ENCODE measurements at regions not wholly inside any gene's neighbourhood (a gene's known extent, or its start where the extent isn't known, plus 50 kb on each side); places are given as distances from the start of the nearest gene placed in this dataset.

DNA sequence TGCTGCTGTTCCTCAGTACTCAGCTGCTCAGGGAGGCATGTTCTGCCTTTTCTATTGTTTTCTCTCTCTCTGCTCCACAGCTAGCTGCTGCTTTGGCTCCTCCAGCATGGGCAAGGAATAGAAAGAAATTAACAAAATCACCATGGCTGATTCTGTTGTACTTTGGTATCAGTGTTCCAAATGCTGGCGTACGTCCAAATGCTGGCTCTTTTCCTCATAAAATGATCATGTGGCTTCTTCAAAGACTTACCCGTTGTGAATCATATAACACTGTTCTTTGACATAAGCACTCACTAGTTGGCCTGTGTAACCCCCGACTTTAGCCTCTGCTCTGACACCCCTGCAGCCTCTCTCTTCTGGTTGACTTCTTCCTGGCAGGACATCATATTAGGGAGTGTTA is 547.6 kb downstream of the CPS1 start:
- H3K4me3 Mint-ChIP-seq: no peak overlapping the region
- no peaks in the 10 kb centered on the region for H3K9me3 Mint-ChIP-seq
- CTCF ChIA-PET: no interaction called here
- no peak overlapping the region for H3K27ac Mint-ChIP-seq
- no peaks in the 10 kb centered on the region for H3K36me3 Mint-ChIP-seq (ENCODE audit: low read depth)
- H3K27me3 Mint-ChIP-seq (ENCODE audit: low read depth): no peaks in the 10 kb centered on the region
- H3K4me1 Mint-ChIP-seq (ENCODE audit: low read depth): no peaks in the 10 kb centered on the region
- no peak for DNase-seq
- intact Hi-C loops (cut with micrococcal nuclease): no loop called here

GRCh38 chr2:211113334-211114175 is 557.2 kb downstream of the CPS1 start:
- Mint-ChIP-seq H3K4me3 (no peak overlapping the region), H3K9me3 (no peaks in the 10 kb centered on the region), H3K36me3 (ENCODE audit: low read depth) (no peaks in the 10 kb centered on the region), H3K27ac (no peak overlapping the region), H3K27me3 (ENCODE audit: low read depth) (no peaks in the 10 kb centered on the region), H3K4me1 (ENCODE audit: low read depth) (no peaks in the 10 kb centered on the region)
- intact Hi-C loops (cut with micrococcal nuclease): no loop called here
- CTCF ChIA-PET: no interaction called here
- no peak for DNase-seq

- Mint-ChIP-seq H3K4me3 (no peak overlapping the region), H3K27ac (no peak overlapping the region), H3K4me1 (ENCODE audit: low read depth) (no peaks in the 10 kb centered on the region), H3K9me3 (no peaks in the 10 kb centered on the region), H3K36me3 (ENCODE audit: low read depth) (no peaks in the 10 kb centered on the region), H3K27me3 (ENCODE audit: low read depth) (no peaks in the 10 kb centered on the region)
- DNase-seq: no peak
- CTCF ChIA-PET: no interaction called here
- intact Hi-C loops (cut with micrococcal nuclease): no loop called here
Measured at GRCh38 chr2:211114826-211115455, 558.5 kb downstream of the CPS1 start.

- no peak overlapping the region for H3K27ac Mint-ChIP-seq
- intact Hi-C loops (cut with micrococcal nuclease): no loop called here
- DNase-seq: no peak
- H3K36me3 Mint-ChIP-seq (ENCODE audit: low read depth): no peaks in the 10 kb centered on the region
- no peak overlapping the region for H3K4me3 Mint-ChIP-seq
- CTCF ChIA-PET: interaction anchor here (0.6 kb wide), 1 partner anchor 38 kb away, joined by 4 read pairs; no protein-coding TSS in a partner anchor
- H3K27me3 Mint-ChIP-seq (ENCODE audit: low read depth): no peaks in the 10 kb centered on the region
- H3K4me1 Mint-ChIP-seq (ENCODE audit: low read depth): no peaks in the 10 kb centered on the region
- H3K9me3 Mint-ChIP-seq: peaks cover 3% of the 10 kb centered on the region
Measured at GRCh38 chr2:211117026-211117425, 560.6 kb downstream of the CPS1 start.

- Mint-ChIP-seq H3K27ac (no peak overlapping the region), H3K4me1 (ENCODE audit: low read depth) (no peaks in the 10 kb centered on the region), H3K36me3 (ENCODE audit: low read depth) (no peaks in the 10 kb centered on the region), H3K4me3 (no peak overlapping the region), H3K27me3 (ENCODE audit: low read depth) (no peaks in the 10 kb centered on the region), H3K9me3 (peaks cover 2% of the 10 kb centered on the region)
- DNase-seq: no peak
- CTCF ChIA-PET: interaction anchor here (0.7 kb wide), 1 partner anchor 1047 kb away, joined by 3 read pairs; no protein-coding TSS in a partner anchor
- intact Hi-C loops (cut with micrococcal nuclease): no loop called here
Measured at GRCh38 chr2:211126256-211126655, 569.9 kb downstream of the CPS1 start.

GRCh38 chr2:211127501-211127900 is 571.1 kb downstream of the CPS1 start:
- Mint-ChIP-seq H3K27me3 (ENCODE audit: low read depth) (no peaks in the 10 kb centered on the region), H3K9me3 (peaks cover 2% of the 10 kb centered on the region), H3K4me3 (no peak overlapping the region), H3K36me3 (ENCODE audit: low read depth) (no peaks in the 10 kb centered on the region), H3K27ac (no peak overlapping the region), H3K4me1 (ENCODE audit: low read depth) (no peaks in the 10 kb centered on the region)
- no peak for DNase-seq
- intact Hi-C loops (cut with micrococcal nuclease): no loop called here
- CTCF ChIA-PET: no interaction called here

DNA sequence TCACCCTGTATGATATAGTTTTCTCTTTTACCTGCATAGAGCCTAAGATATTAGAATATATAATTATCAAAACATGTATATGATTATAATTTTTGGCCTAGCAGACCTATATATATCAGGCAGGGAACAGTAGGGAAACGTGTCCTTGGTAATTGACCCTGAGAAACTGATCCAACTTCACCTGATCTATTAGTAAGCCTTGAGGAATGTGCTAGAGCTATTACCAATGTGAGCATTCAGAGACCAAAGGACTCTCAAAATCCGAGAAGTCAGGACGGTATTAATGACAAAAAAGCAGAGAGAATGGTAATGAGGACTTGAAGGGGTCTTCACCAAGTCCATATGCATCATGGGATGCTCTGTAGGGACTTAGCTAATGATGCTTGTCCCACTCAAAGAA is 571.9 kb downstream of the CPS1 start:
- CTCF ChIA-PET: no interaction called here
- H3K27ac Mint-ChIP-seq: no peak overlapping the region
- no peak for DNase-seq

GRCh38 chr2:211129798-211130197 is 573.4 kb downstream of the CPS1 start:
- CTCF ChIA-PET: no interaction called here
- Mint-ChIP-seq H3K27ac (no peak overlapping the region), H3K27me3 (ENCODE audit: low read depth) (no peaks in the 10 kb centered on the region)

More for the DNA sequence above, 571.9 kb downstream of the CPS1 start:
- intact Hi-C loops (cut with micrococcal nuclease): no loop called here
- Mint-ChIP-seq H3K36me3 (ENCODE audit: low read depth) (no peaks in the 10 kb centered on the region), H3K4me3 (no peak overlapping the region), H3K4me1 (ENCODE audit: low read depth) (no peaks in the 10 kb centered on the region), H3K27me3 (ENCODE audit: low read depth) (no peaks in the 10 kb centered on the region), H3K9me3 (no peaks in the 10 kb centered on the region)

DNA sequence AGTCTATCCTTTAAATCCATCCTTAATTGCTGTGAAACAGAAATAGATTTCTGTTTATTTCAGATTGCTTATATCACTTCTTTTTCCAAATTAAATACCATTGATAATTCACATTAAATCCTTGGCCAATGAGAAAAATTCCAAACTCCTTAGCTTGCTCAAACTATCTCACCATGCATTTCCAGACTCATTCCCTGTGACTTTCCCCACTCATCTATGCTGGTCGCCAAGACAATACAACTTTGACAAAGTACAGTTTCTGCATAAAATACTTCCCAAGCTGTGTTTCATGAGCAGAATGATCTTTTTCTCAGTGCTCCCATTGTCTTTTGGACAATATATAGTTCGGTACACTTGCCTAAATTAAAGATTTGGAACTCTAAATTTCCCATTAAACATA is 575.6 kb downstream of the CPS1 start:
- H3K4me3 Mint-ChIP-seq: no peak overlapping the region

More at GRCh38 chr2:211129798-211130197, 573.4 kb downstream of the CPS1 start:
- DNase-seq: no peak
- H3K36me3 Mint-ChIP-seq (ENCODE audit: low read depth): no peaks in the 10 kb centered on the region
- no peaks in the 10 kb centered on the region for H3K4me1 Mint-ChIP-seq (ENCODE audit: low read depth)
- no peak overlapping the region for H3K4me3 Mint-ChIP-seq
- intact Hi-C loops (cut with micrococcal nuclease): no loop called here
- no peaks in the 10 kb centered on the region for H3K9me3 Mint-ChIP-seq

GRCh38 chr2:211132573-211132972 is 576.2 kb downstream of the CPS1 start:
- no peak overlapping the region for H3K27ac Mint-ChIP-seq
- CTCF ChIA-PET: no interaction called here

More for the DNA sequence above, 575.6 kb downstream of the CPS1 start:
- CTCF ChIA-PET: no interaction called here
- Mint-ChIP-seq H3K27ac (no peak overlapping the region), H3K36me3 (ENCODE audit: low read depth) (no peaks in the 10 kb centered on the region), H3K27me3 (ENCODE audit: low read depth) (no peaks in the 10 kb centered on the region), H3K4me1 (ENCODE audit: low read depth) (no peaks in the 10 kb centered on the region), H3K9me3 (no peaks in the 10 kb centered on the region)
- intact Hi-C loops (cut with micrococcal nuclease): no loop called here
- DNase-seq: no peak

GRCh38 chr2:211133766-211134165 is 577.4 kb downstream of the CPS1 start:
- CTCF ChIA-PET: no interaction called here
- H3K9me3 Mint-ChIP-seq: no peaks in the 10 kb centered on the region
- H3K36me3 Mint-ChIP-seq (ENCODE audit: low read depth): no peaks in the 10 kb centered on the region
- no peaks in the 10 kb centered on the region for H3K4me1 Mint-ChIP-seq (ENCODE audit: low read depth)
- no peak overlapping the region for H3K27ac Mint-ChIP-seq
- DNase-seq: no peak
- H3K4me3 Mint-ChIP-seq: no peak overlapping the region
- intact Hi-C loops (cut with micrococcal nuclease): no loop called here
- H3K27me3 Mint-ChIP-seq (ENCODE audit: low read depth): no peaks in the 10 kb centered on the region

More at GRCh38 chr2:211132573-211132972, 576.2 kb downstream of the CPS1 start:
- Mint-ChIP-seq H3K9me3 (no peaks in the 10 kb centered on the region), H3K4me3 (no peak overlapping the region), H3K4me1 (ENCODE audit: low read depth) (no peaks in the 10 kb centered on the region), H3K27me3 (ENCODE audit: low read depth) (no peaks in the 10 kb centered on the region), H3K36me3 (ENCODE audit: low read depth) (no peaks in the 10 kb centered on the region)
- intact Hi-C loops (cut with micrococcal nuclease): no loop called here
- no peak for DNase-seq

DNA sequence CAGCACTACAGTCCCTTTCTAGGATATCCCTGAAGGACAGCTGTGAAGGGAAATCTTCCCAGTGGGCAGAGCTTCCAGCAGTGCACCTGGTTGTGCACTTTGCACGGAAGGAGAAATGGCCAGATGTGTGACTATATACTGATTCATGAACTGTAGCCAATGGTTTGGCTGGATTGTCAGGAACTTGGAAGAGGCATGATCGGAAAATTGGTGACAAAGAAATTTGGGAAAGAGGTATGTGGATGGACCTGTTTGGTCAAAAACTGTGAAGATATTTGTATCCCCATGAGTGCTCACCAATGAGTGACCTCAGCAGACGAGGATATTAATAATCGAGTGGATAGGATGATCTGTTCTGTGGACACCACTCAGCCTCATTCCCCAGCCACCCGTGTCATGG is 582.2 kb downstream of the CPS1 start:
- Mint-ChIP-seq H3K4me1 (ENCODE audit: low read depth) (no peaks in the 10 kb centered on the region), H3K9me3 (no peaks in the 10 kb centered on the region), H3K4me3 (no peak overlapping the region), H3K36me3 (ENCODE audit: low read depth) (no peaks in the 10 kb centered on the region), H3K27ac (no peak overlapping the region), H3K27me3 (ENCODE audit: low read depth) (no peaks in the 10 kb centered on the region)
- no peak for DNase-seq
- intact Hi-C loops (cut with micrococcal nuclease): no loop called here
- CTCF ChIA-PET: interaction anchor here (0.6 kb wide), 1 partner anchor 16 kb away, joined by 4 read pairs; no protein-coding TSS in a partner anchor

DNA sequence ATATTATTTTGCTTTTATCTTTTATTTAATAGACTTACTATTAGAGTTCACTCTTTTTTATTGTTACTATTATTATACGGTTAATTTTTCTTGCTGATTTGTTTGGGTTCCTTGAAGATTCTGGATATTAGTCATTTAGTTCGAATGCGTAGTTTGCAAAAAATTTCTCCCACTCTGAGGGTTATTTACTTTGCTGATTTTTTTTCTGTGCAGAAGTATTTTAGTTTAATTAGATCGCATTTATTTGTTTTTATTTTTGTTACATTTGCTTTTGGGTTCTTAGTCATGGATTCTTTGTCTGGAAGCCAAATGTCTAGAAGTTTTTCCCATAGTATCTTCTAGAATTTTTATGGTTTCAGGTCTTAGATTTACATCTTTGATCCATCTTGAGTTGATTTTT is 585.2 kb downstream of the CPS1 start:
- peaks cover 1% of the 10 kb centered on the region for H3K36me3 Mint-ChIP-seq (ENCODE audit: low read depth)
- H3K9me3 Mint-ChIP-seq: peaks cover 2% of the 10 kb centered on the region
- H3K27me3 Mint-ChIP-seq (ENCODE audit: low read depth): no peaks in the 10 kb centered on the region
- no peaks in the 10 kb centered on the region for H3K4me1 Mint-ChIP-seq (ENCODE audit: low read depth)
- H3K27ac Mint-ChIP-seq: no peak overlapping the region
- no peak overlapping the region for H3K4me3 Mint-ChIP-seq
- CTCF ChIA-PET: no interaction called here
- no peak for DNase-seq
- intact Hi-C loops (cut with micrococcal nuclease): no loop called here

Data from activated naive CD4-positive, alpha-beta T cell treated with anti-CD3 and anti-CD28 coated beads for 36 hours (primary cell).